Central memory CD8-positive, alpha-beta T cell (primary cell): ENCODE measurements at regions not wholly inside any gene's neighbourhood (a gene's known extent, or its start where the extent isn't known, plus 50 kb on each side); places are given as distances from the start of the nearest gene placed in this dataset.
"Not testable (repeated sequence)": the region's sequence is repeated elsewhere in the genome, so short reads cannot be mapped to it uniquely, and the experiment has no call there.

Source experiments
- ATAC-seq: fragments of 150-1000 bp; cut with Tn5 transposase; replicated peaks from 2 replicates; pipeline ENCODE4 v1.10.0; 2022; ENCODE audit warnings: mild to moderate bottlenecking, moderate FRiP score, moderate number of reproducible peaks; ENCODE audit not compliant: poor library complexity, severe bottlenecking; ENCODE audit errors: extremely low read depth
- DNase-seq, 2 donors: peaks; one replicate each; pipeline ENCODE4 v3.0.0; 2021; ENCODE audit warnings: low spot score in 2 of 2
- H3K27ac Mint-ChIP-seq: one replicate; pipeline ENCODE4 v1.8.0; 2022; ENCODE audit warnings: low read depth, mild to moderate bottlenecking, moderate library complexity, mixed read lengths
- H3K27me3 Mint-ChIP-seq: one replicate; pipeline ENCODE4 v1.8.0; 2022; ENCODE audit warnings: mixed read lengths
- H3K36me3 Mint-ChIP-seq: one replicate; pipeline ENCODE4 v1.8.0; 2022; ENCODE audit warnings: mild to moderate bottlenecking, moderate library complexity, mixed read lengths; ENCODE audit not compliant: insufficient read depth
- H3K4me1 Mint-ChIP-seq: one replicate; pipeline ENCODE4 v1.8.0; 2022; ENCODE audit warnings: mixed read lengths
- H3K4me3 Mint-ChIP-seq: one replicate; pipeline ENCODE4 v1.8.0; 2022; ENCODE audit warnings: mild to moderate bottlenecking, moderate library complexity, mixed read lengths
- H3K9me3 Mint-ChIP-seq: one replicate; pipeline ENCODE4 v1.8.0; 2022; ENCODE audit warnings: mixed read lengths

- H3K4me3 Mint-ChIP-seq, result no peak overlapping the region
- H3K27me3 Mint-ChIP-seq, result no peaks in the 10 kb centered on the region
- H3K36me3 Mint-ChIP-seq, result peaks cover 2% of the 10 kb centered on the region
- peaks cover 15% of the 10 kb centered on the region for H3K9me3 Mint-ChIP-seq
- ATAC-seq (no peak), DNase-seq (no peak)
- no peaks in the 10 kb centered on the region for H3K4me1 Mint-ChIP-seq
- H3K27ac Mint-ChIP-seq, result no peak overlapping the region
Measured at GRCh38 chr14:83041224-83041623, 1507.6 kb upstream of the SEL1L start.

GRCh38 chr14:83042858-83043257 lies 1509.2 kb upstream of the SEL1L start:
- Mint-ChIP-seq H3K4me3 (no peak overlapping the region), H3K36me3 (peaks cover 2% of the 10 kb centered on the region), H3K4me1 (no peaks in the 10 kb centered on the region), H3K9me3 (peaks cover 3% of the 10 kb centered on the region), H3K27me3 (no peaks in the 10 kb centered on the region), H3K27ac (no peak overlapping the region)
- DNase-seq (no peak), ATAC-seq (no peak)

GRCh38 chr14:83044001-83044400 lies 1510.3 kb upstream of the SEL1L start:
- no peaks in the 10 kb centered on the region for H3K27me3 Mint-ChIP-seq
- ATAC-seq, result no peak
- DNase-seq, result no peak
- H3K36me3 Mint-ChIP-seq, result peaks cover 2% of the 10 kb centered on the region
- H3K4me3 Mint-ChIP-seq, result no peak overlapping the region
- no peaks in the 10 kb centered on the region for H3K4me1 Mint-ChIP-seq
- H3K9me3 Mint-ChIP-seq, result no peaks in the 10 kb centered on the region
- H3K27ac Mint-ChIP-seq, result no peak overlapping the region

- Mint-ChIP-seq H3K27me3 (no peaks in the 10 kb centered on the region), H3K27ac (no peak overlapping the region), H3K9me3 (peaks cover 5% of the 10 kb centered on the region), H3K4me1 (no peaks in the 10 kb centered on the region), H3K4me3 (no peak overlapping the region), H3K36me3 (no peaks in the 10 kb centered on the region)
- no peak for ATAC-seq
- no peak for DNase-seq
Measured at GRCh38 chr14:83047059-83047830, 1513.6 kb upstream of the SEL1L start.

- Mint-ChIP-seq H3K27ac (no peak overlapping the region), H3K9me3 (peaks cover 11% of the 10 kb centered on the region), H3K4me1 (no peaks in the 10 kb centered on the region), H3K36me3 (no peaks in the 10 kb centered on the region), H3K27me3 (no peaks in the 10 kb centered on the region), H3K4me3 (no peak overlapping the region)
- DNase-seq (no peak), ATAC-seq (no peak)
Measured at GRCh38 chr14:83053022-83053710, 1519.5 kb upstream of the SEL1L start.

GRCh38 chr14:83058068-83058467 lies 1524.4 kb upstream of the SEL1L start:
- Mint-ChIP-seq H3K27ac (no peak overlapping the region), H3K36me3 (no peaks in the 10 kb centered on the region), H3K4me1 (no peaks in the 10 kb centered on the region), H3K4me3 (no peak overlapping the region), H3K9me3 (peaks cover 22% of the 10 kb centered on the region), H3K27me3 (no peaks in the 10 kb centered on the region)
- DNase-seq (no peak), ATAC-seq (no peak)

GRCh38 chr14:83071888-83072501 lies 1538.3 kb upstream of the SEL1L start:
- Mint-ChIP-seq H3K4me3 (no peak overlapping the region), H3K27me3 (no peaks in the 10 kb centered on the region)
- no peak for ATAC-seq

GRCh38 chr14:83085136-83085535 lies 1551.5 kb upstream of the SEL1L start:
- Mint-ChIP-seq H3K27ac (no peak overlapping the region), H3K36me3 (no peaks in the 10 kb centered on the region), H3K4me3 (no peak overlapping the region), H3K4me1 (no peaks in the 10 kb centered on the region), H3K9me3 (peaks cover 21% of the 10 kb centered on the region), H3K27me3 (no peaks in the 10 kb centered on the region)
- ATAC-seq (no peak), DNase-seq (no peak)

More at GRCh38 chr14:83071888-83072501, 1538.3 kb upstream of the SEL1L start:
- Mint-ChIP-seq H3K36me3 (no peaks in the 10 kb centered on the region), H3K9me3 (peaks cover 21% of the 10 kb centered on the region), H3K27ac (no peak overlapping the region), H3K4me1 (no peaks in the 10 kb centered on the region)
- DNase-seq, result no peak

GRCh38 chr14:83085725-83086124 lies 1552.1 kb upstream of the SEL1L start:
- Mint-ChIP-seq H3K27ac (no peak overlapping the region), H3K9me3 (peaks cover 21% of the 10 kb centered on the region), H3K4me1 (no peaks in the 10 kb centered on the region), H3K4me3 (no peak overlapping the region), H3K27me3 (no peaks in the 10 kb centered on the region), H3K36me3 (no peaks in the 10 kb centered on the region)
- ATAC-seq (no peak), DNase-seq (no peak)

- H3K4me3 Mint-ChIP-seq, H3K27me3 Mint-ChIP-seq, H3K27ac Mint-ChIP-seq, H3K36me3 Mint-ChIP-seq, ATAC-seq, H3K4me1 Mint-ChIP-seq, DNase-seq: not testable (repeated sequence)
- peaks cover 22% of the 10 kb centered on the region for H3K9me3 Mint-ChIP-seq
Measured at GRCh38 chr14:83091991-83092956, 1558.6 kb upstream of the SEL1L start.

- no peaks in the 10 kb centered on the region for H3K27me3 Mint-ChIP-seq
- H3K27ac Mint-ChIP-seq, result no peak overlapping the region
- peaks cover 1% of the 10 kb centered on the region for H3K36me3 Mint-ChIP-seq
- no peak for ATAC-seq
- no peak overlapping the region for H3K4me3 Mint-ChIP-seq
- no peaks in the 10 kb centered on the region for H3K4me1 Mint-ChIP-seq
- H3K9me3 Mint-ChIP-seq, result peaks cover 22% of the 10 kb centered on the region
- no peak for DNase-seq
Measured at GRCh38 chr14:83096092-83096491, 1562.4 kb upstream of the SEL1L start.

- Mint-ChIP-seq H3K4me1 (no peaks in the 10 kb centered on the region), H3K27ac (no peak overlapping the region), H3K4me3 (no peak overlapping the region), H3K27me3 (no peaks in the 10 kb centered on the region), H3K9me3 (peaks cover 19% of the 10 kb centered on the region), H3K36me3 (peaks cover 1% of the 10 kb centered on the region)
- DNase-seq (no peak), ATAC-seq (no peak)
Measured at GRCh38 chr14:83101846-83102245, 1568.2 kb upstream of the SEL1L start.
